SW480 (cell line): ENCODE measurements at regions not wholly inside any gene's neighbourhood (a gene's known extent, or its start where the extent isn't known, plus 50 kb on each side); places are given as distances from the start of the nearest gene placed in this dataset.

Source experiments
- DNase-seq: peaks from one replicate; pipeline ENCODE4 v3.0.0-alpha.2; 2016; ENCODE audit warnings: low spot score

DNA sequence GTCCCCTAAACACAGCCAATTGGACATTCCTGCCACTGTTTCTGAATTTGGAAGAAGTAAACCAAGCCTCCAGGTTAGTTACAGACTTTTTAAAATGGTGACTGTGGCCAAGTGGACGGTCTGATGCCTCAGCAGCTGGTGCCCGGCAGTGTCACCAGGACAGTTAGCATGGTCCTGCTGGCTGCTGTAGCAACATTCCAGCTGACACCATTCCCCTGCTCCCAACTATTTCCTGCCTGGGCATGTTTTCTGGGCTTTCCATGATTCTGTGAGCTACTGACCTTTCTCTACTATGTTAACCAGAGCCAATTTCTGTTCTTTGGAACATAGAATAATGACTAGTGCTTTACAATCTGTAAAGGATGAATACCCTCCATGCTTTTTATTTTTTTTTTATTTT, 95.0 kb downstream of the TLR5 start:
- no peak for DNase-seq

GRCh38 chr1:223052462-223052861, 90.6 kb downstream of the TLR5 start:
- DNase-seq, result no peak

- no peak for DNase-seq
Measured at GRCh38 chr1:223052931-223053330, 90.1 kb downstream of the TLR5 start.

DNA sequence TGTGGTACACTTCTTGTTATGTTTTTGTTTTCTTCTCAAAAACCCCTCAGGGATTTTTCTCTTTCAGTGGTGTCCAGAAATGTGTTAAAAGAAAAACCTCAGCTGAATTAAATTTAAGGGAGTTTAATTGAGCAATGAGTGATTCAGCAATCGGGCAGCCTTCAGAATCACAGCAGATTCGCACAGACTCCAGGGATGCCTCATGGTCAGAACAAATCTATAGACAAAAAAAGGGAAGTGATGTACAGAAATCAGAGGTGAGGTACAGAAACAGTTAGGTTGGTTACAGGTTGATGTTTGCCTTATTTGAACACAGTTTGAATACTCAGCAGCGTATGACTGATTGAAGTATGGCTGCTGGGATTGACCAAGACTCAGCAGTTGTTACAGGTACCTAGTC, 86.2 kb downstream of the TLR5 start:
- no peak for DNase-seq

DNA sequence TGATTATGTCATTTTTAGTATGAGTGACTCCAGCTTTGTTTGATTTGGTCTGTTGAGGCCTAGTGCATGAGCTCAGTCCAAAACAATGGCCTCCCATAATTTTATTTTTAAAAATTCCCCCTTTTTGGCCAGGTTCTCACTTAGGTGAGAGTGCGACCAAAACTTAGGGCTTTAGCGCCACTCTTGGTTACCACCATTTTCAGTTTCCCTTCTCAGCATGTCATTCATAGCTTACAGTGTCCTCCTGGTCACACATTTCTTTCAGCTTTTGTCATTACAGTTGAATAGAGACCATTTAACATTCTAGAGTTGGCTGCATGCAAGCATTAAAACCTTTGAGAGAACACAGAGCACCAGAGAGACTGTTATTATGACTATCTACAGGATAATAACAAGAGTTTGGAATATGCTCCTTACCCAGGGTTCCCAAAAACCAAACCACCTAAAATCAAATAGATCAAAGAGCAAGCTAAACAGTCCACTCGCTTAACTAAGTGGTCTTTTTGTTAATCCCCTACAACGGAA, 85.4 kb downstream of the TLR5 start:
- no peak for DNase-seq
